K562 (cell line): ENCODE measurements at regions not wholly inside any gene's neighbourhood (a gene's known extent, or its start where the extent isn't known, plus 50 kb on each side); places are given as distances from the start of the nearest gene placed in this dataset.

Experiments
- ATAC-seq: fragments of 200-7000 bp; cut with Tn5 transposase; 3 replicates; pipeline ENCODE4 v1.9.1; 2020; ENCODE audit warnings: moderate library complexity
- BruUV-seq: library from RNA; stranded (reverse); fragments of 400-500 nt; replicated peaks from 2 replicates; lab custom pipeline; 2021; lab: Mats Ljungman, UMichigan
- CTCF ChIA-PET: fragments of 300-600 bp; formaldehyde crosslinking; extraction: SDS; loops from one replicate; lab custom pipeline; 2021; ENCODE audit warnings: low intra/inter-chr PET ratio; lab: Yijun Ruan, JAX
- POLR2A ChIA-PET: fragments of 300-600, 350-650 bp; sonication (Branson Sonifier 250); formaldehyde crosslinking; extraction: SDS; loops from one replicate; lab custom pipeline; 2021; ENCODE audit warnings: antibody characterized with exemption, inconsistent platforms; lab: Yijun Ruan, JAX
- DNase-seq, 4 experiments: peaks; one replicate each; pipeline versions ENCODE4 v3.0.0 to v3.0.0-alpha.2; 2011 to 2018; ENCODE audit warnings: low spot score in 3 of 4, mixed read lengths in 3 of 4; ENCODE audit errors: extremely low read depth in 1 of 4
- FAIRE-seq: peaks from 2 replicates; lab custom pipeline; 2011; peaks lifted over from hg19 to GRCh38; lab: Jason Lieb, UNC
- H2AFZ ChIP-seq: 2 replicates; pipeline ENCODE4 v1.6.0; 2011; ENCODE audit warnings: low read depth, low read length, control low read depth, inconsistent platforms
- H3K27ac ChIP-seq: fragments of 200-600 bp; 3 replicates; pipeline ENCODE4 v1.8.0; 2011; ENCODE audit warnings: low read depth, mild to moderate bottlenecking, control low read depth, inconsistent platforms, low read length, moderate library complexity, mixed read lengths; ENCODE audit errors: extremely low read depth
- H3K27me3 ChIP-seq, 2 experiments: fragments of 300-600 bp in 1 of 2; 2 replicates in 1 of 2; 3 replicates in 1 of 2; pipeline versions ENCODE4 v1.6.0 to v1.8.0; 2011; ENCODE audit warnings: inconsistent platforms in 2 of 2, low read length in 2 of 2, mild to moderate bottlenecking in 1 of 2, mixed read lengths in 1 of 2, moderate library complexity in 1 of 2; ENCODE audit not compliant: control insufficient read depth in 2 of 2, insufficient read depth in 2 of 2
- H3K36me3 ChIP-seq: fragments of 300-600 bp; 3 replicates; pipeline ENCODE4 v1.8.0; 2011; ENCODE audit warnings: mild to moderate bottlenecking, low read length, inconsistent platforms; ENCODE audit not compliant: control insufficient read depth, insufficient read depth
- H3K4me1 ChIP-seq, 2 experiments: fragments of 200-600 bp in 1 of 2; replicated peaks in 1 of 2; 2 replicates in 1 of 2; 3 replicates in 1 of 2; pipeline versions ENCODE4 v1.5.1 to v1.8.0; 2011; ENCODE audit warnings: inconsistent platforms in 2 of 2, low read length in 2 of 2, mild to moderate bottlenecking in 1 of 2, mixed read lengths in 1 of 2, moderate library complexity in 1 of 2; ENCODE audit not compliant: control insufficient read depth in 2 of 2, insufficient read depth in 2 of 2
- H3K4me2 ChIP-seq: 2 replicates; pipeline ENCODE4 v1.6.1; 2011; ENCODE audit warnings: low read length, control low read depth, inconsistent platforms, mixed read lengths; ENCODE audit not compliant: insufficient read depth
- H3K4me3 ChIP-seq: fragments of 200-600 bp; sonication (generic), shearing (Covaris generic); 2 replicates; pipeline ENCODE4 v1.5.1; 2016; ENCODE audit warnings: control low read depth, inconsistent platforms
- H3K79me2 ChIP-seq: fragments of 200-600 bp; 3 replicates; pipeline ENCODE4 v1.8.0; 2011; ENCODE audit warnings: low read length, inconsistent platforms; ENCODE audit not compliant: control insufficient read depth, insufficient read depth
- H3K9ac ChIP-seq, 2 experiments: 2 replicates each; pipeline versions ENCODE4 v1.6.0 to v1.6.1; 2011; ENCODE audit warnings: low read depth in 2 of 2, low read length in 2 of 2, control low read depth in 1 of 2, inconsistent platforms in 1 of 2, mild to moderate bottlenecking in 1 of 2, mixed read lengths in 1 of 2; ENCODE audit not compliant: insufficient read depth in 1 of 2
- H3K9me1 ChIP-seq: one replicate; pipeline ENCODE4 v1.6.0; 2011; ENCODE audit warnings: inconsistent platforms, mild to moderate bottlenecking, low read length, moderate library complexity; ENCODE audit not compliant: control insufficient read depth, insufficient read depth
- H3K9me3 ChIP-seq: replicated peaks from 2 replicates; pipeline ENCODE4 v1.5.1; 2011; ENCODE audit warnings: low read depth, low read length, inconsistent platforms; ENCODE audit not compliant: control insufficient read depth, insufficient read depth
- H4K20me1 ChIP-seq: replicated peaks from 2 replicates; pipeline ENCODE4 v1.6.1; 2011; ENCODE audit warnings: low read length, inconsistent platforms, mixed read lengths; ENCODE audit not compliant: control insufficient read depth, insufficient read depth
- BRD4 ChIP-seq: fragments of 200-600 bp; sonication (generic); IDR thresholded peaks from 2 replicates; pipeline ENCODE4 v1.6.1; 2017; ENCODE audit warnings: inconsistent platforms
- BRF1 ChIP-seq: IDR thresholded peaks from 3 replicates; pipeline ENCODE4 v1.6.1; 2011; ENCODE audit warnings: borderline replicate concordance, mild to moderate bottlenecking; ENCODE audit not compliant: insufficient read length; ENCODE audit errors: extremely low read depth
- CBFB ChIP-seq: sonication (generic); formaldehyde crosslinking; IDR thresholded peaks from 2 replicates; pipeline ENCODE4 v1.4.0; 2020; ENCODE audit warnings: mild to moderate bottlenecking, missing genetic modification reagents
- CCNT2 ChIP-seq: IDR thresholded peaks from 2 replicates; pipeline ENCODE4 v1.6.1; 2011; ENCODE audit warnings: borderline replicate concordance, low read depth, mild to moderate bottlenecking, moderate library complexity, mixed read lengths, low read length; ENCODE audit not compliant: insufficient read length; ENCODE audit errors: extremely low read depth
- ELF2 ChIP-seq: fragments of 250-450 bp; sonication (Bioruptor Pico); IDR thresholded peaks from 2 replicates; pipeline ENCODE4 v1.5.0; 2021; ENCODE audit warnings: mild to moderate bottlenecking
- ELK3 ChIP-seq: fragments of 450-650 bp; formaldehyde crosslinking; IDR thresholded peaks from 2 replicates; pipeline ENCODE4 v1.4.0; 2020; ENCODE audit warnings: mild to moderate bottlenecking
- GTF2A2 ChIP-seq: IDR thresholded peaks from 2 replicates; pipeline ENCODE4 v1.6.1; 2016; ENCODE audit warnings: mild to moderate bottlenecking, missing genetic modification characterization, missing compliant biosample characterization
- MXI1 ChIP-seq: IDR thresholded peaks from 2 replicates; pipeline ENCODE4 v1.6.1; 2011; ENCODE audit warnings: low read depth, mild to moderate bottlenecking, improper control_type of control experiment, low read length
- NCOA6 ChIP-seq: fragments of 450-650 bp; IDR thresholded peaks from 2 replicates; pipeline ENCODE4 v1.6.1; 2017; ENCODE audit warnings: mild to moderate bottlenecking
- RBM34 ChIP-seq: fragments of 200-400 bp; formaldehyde crosslinking; IDR thresholded peaks from 2 replicates; pipeline ENCODE4 v1.6.1; 2018; ENCODE audit warnings: low read length, borderline replicate concordance; ENCODE audit not compliant: insufficient read depth
- SPI1 ChIP-seq: IDR thresholded peaks from 2 replicates; pipeline ENCODE4 v1.6.1; 2011; ENCODE audit warnings: low read depth, low read length, control low read depth, borderline replicate concordance
- SRF ChIP-seq, 2 experiments: fragments of 250-450, 450-650 bp in 1 of 2; sonication (Bioruptor Pico) in 1 of 2; sonication (generic) in 1 of 2; formaldehyde crosslinking; IDR thresholded peaks; 2 replicates each; pipeline versions ENCODE4 v1.5.0 to v1.5.1; 2020 to 2022; ENCODE audit warnings: mild to moderate bottlenecking in 1 of 2, missing genetic modification reagents in 1 of 2
- TEAD1 ChIP-seq, 2 experiments: fragments of 450-650 bp in 1 of 2; sonication (generic) in 1 of 2; formaldehyde crosslinking; IDR thresholded peaks; 2 replicates each; pipeline versions ENCODE4 v1.4.0 to v1.8.0; 2020 to 2022; ENCODE audit warnings: mild to moderate bottlenecking in 2 of 2, missing genetic modification reagents in 1 of 2
- TFE3 ChIP-seq: fragments of 450-650 bp; formaldehyde crosslinking; IDR thresholded peaks from 2 replicates; pipeline ENCODE4 v1.4.0; 2020; ENCODE audit warnings: mild to moderate bottlenecking, mixed read lengths
- ZC3H8 ChIP-seq: fragments of 450-650 bp; IDR thresholded peaks from 2 replicates; pipeline ENCODE4 v1.6.1; 2017
- ZNF583 ChIP-seq: fragments of 250-450 bp; sonication (Bioruptor Pico); IDR thresholded peaks from 2 replicates; pipeline ENCODE4 v1.4.0; 2020
- in situ Hi-C: fragments of 300-500 bp; cut with MboI; formaldehyde crosslinking; loops from 4 replicates; pipeline ENCODE4 v1.15.0; 2018; ENCODE audit warnings: inconsistent platforms, mixed read lengths
- intact Hi-C: fragments of 100-400 bp; cut with micrococcal nuclease; formaldehyde crosslinking; loops from 2 replicates; pipeline ENCODE4 v1.14.2; 2022

GRCh38 chr12:89793946-89794345, 85.3 kb upstream of the ATP2B1 start:
- DNase-seq (no peak), FAIRE-seq (no peak), ATAC-seq (no peak)
- Histone ChIP-seq H3K79me2 (no peaks in the 10 kb centered on the region), H3K9me3 (no peaks in the 10 kb centered on the region), H3K27me3 (no peaks in the 10 kb centered on the region), H2AFZ (no peak overlapping the region), H3K4me3 (no peak overlapping the region), H3K27ac (no peak overlapping the region), H3K9me1 (peaks cover 3% of the 10 kb centered on the region), H3K4me2 (no peak overlapping the region), H3K4me1 (peaks cover 0 to 12% of the 10 kb centered on the region in 2 experiments; a peak in 2 of 5 replicates), H4K20me1 (no peaks in the 10 kb centered on the region), H3K9ac (no peak overlapping the region), H3K36me3 (no peaks in the 10 kb centered on the region)
- POLR2A ChIA-PET = no interaction called here
- BruUV-seq = no TSS peak
- intact Hi-C loops = no loop called here
- in situ Hi-C loops = no loop called here
- CTCF ChIA-PET = no interaction called here
- no peak for TF ChIP-seq ZC3H8
- no peak for TF ChIP-seq ELF2 (CRISPR knock-in tag)
- TF ChIP-seq GTF2A2 (tag) = no peak
- no peak for TF ChIP-seq SRF (CRISPR knock-in tag; IDR thresholded peaks at IDR 0.05)
- TF ChIP-seq ELK3 = no peak
- TF ChIP-seq CCNT2 = no peak
- no peak for TF ChIP-seq ZNF583 (CRISPR knock-in tag)
- no peak for TF ChIP-seq SPI1
- TF ChIP-seq CBFB (CRISPR knock-in tag) = no peak
- no peak for TF ChIP-seq BRD4
- no peak for TF ChIP-seq MXI1
- no peak for TF ChIP-seq NCOA6
- no peak for TF ChIP-seq BRF1
- TF ChIP-seq TFE3 = no peak
- no peak for TF ChIP-seq RBM34
- no peak for TF ChIP-seq TEAD1 (CRISPR knock-in tag; IDR thresholded peaks at IDR 0.05)
